Sigmoid colon (tissue), 4 donors: ENCODE measurements at regions not wholly inside any gene's neighbourhood (a gene's known extent, or its start where the extent isn't known, plus 50 kb on each side); places are given as distances from the start of the nearest gene placed in this dataset.

ENCODE experiments used
- CTCF ChIP-seq, 4 experiments: fragments of 450-650 bp in 3 of 4; fragments of 200-600 bp in 1 of 4; IDR thresholded peaks; one replicate each; pipeline ENCODE4 v1.5.1; 2016 to 2019; ENCODE audit warnings: antibody characterized with exemption in 4 of 4, mild to moderate bottlenecking in 3 of 4, moderate library complexity in 2 of 4
- EP300 ChIP-seq, 4 donors: sonication (generic); formaldehyde crosslinking; IDR thresholded peaks; one replicate each; pipeline ENCODE4 v1.6.1; 2017; ENCODE audit warnings: antibody characterized with exemption in 4 of 4
- POLR2A ChIP-seq, 2 donors: fragments of 450-650 bp; IDR thresholded peaks; one replicate each; pipeline ENCODE4 v1.6.1; 2016; ENCODE audit warnings: antibody characterized with exemption in 2 of 2, mild to moderate bottlenecking in 2 of 2, moderate library complexity in 2 of 2
- POLR2AphosphoS5 ChIP-seq, 4 donors: sonication (generic); formaldehyde crosslinking; IDR thresholded peaks; one replicate each; pipeline ENCODE4 v1.6.1; 2017; ENCODE audit warnings: antibody characterized with exemption in 4 of 4

- TF ChIP-seq POLR2A (IDR thresholded peaks at IDR 0.05) (no peak), CTCF (IDR thresholded peaks at IDR 0.05) (no peak), EP300 (IDR thresholded peaks at IDR 0.05) (no peak), POLR2AphosphoS5 (IDR thresholded peaks at IDR 0.05) (no peak)
Measured at GRCh38 chr4:151855747-151856146, 94.9 kb upstream of the GATB start.
